D721Med (cell line): ENCODE measurements at regions not wholly inside any gene's neighbourhood (a gene's known extent, or its start where the extent isn't known, plus 50 kb on each side); places are given as distances from the start of the nearest gene placed in this dataset.
A peak's percentile ranks its signal among the peaks of the same experiment; 100 is the strongest.

Source experiments
- DNase-seq: peaks from one replicate; pipeline ENCODE4 v3.0.0; 2011; ENCODE audit warnings: low spot score; ENCODE audit not compliant: insufficient read length
- FAIRE-seq: peaks from 2 replicates; lab custom pipeline; 2011; peaks lifted over from hg19 to GRCh38; lab: Jason Lieb, UNC
- TF ChIP-seq, protein P1 (sequence below): IDR thresholded peaks from 2 replicates; pipeline ENCODE4 v1.5.1; 2012; ENCODE audit warnings: mild to moderate bottlenecking, control low read depth; ENCODE audit not compliant: insufficient read depth; ENCODE audit errors: missing control alignments

DNA sequence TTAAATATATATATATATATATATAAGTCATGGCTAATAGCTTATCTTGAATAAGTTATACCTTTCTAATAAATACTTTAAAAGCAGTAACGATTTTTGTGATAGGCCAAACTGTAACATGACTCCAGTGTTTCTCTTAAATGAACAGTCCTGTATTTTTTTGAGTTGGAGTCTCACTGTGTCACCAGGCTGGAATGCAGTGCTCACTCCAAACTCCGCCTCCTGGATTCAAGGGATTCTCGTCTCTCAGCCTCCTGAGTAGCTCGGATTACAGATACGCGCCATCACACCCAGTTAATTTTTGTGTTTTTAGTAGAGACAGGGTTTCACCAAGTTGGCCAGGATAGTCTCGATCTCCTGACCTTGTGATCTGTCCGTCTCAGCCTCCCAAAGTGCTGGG is 814.2 kb upstream of the SLITRK5 start:
- TF ChIP-seq, protein P1, sequence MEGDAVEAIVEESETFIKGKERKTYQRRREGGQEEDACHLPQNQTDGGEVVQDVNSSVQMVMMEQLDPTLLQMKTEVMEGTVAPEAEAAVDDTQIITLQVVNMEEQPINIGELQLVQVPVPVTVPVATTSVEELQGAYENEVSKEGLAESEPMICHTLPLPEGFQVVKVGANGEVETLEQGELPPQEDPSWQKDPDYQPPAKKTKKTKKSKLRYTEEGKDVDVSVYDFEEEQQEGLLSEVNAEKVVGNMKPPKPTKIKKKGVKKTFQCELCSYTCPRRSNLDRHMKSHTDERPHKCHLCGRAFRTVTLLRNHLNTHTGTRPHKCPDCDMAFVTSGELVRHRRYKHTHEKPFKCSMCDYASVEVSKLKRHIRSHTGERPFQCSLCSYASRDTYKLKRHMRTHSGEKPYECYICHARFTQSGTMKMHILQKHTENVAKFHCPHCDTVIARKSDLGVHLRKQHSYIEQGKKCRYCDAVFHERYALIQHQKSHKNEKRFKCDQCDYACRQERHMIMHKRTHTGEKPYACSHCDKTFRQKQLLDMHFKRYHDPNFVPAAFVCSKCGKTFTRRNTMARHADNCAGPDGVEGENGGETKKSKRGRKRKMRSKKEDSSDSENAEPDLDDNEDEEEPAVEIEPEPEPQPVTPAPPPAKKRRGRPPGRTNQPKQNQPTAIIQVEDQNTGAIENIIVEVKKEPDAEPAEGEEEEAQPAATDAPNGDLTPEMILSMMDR, result no peak
- no peak for DNase-seq
- FAIRE-seq, result no peak

DNA sequence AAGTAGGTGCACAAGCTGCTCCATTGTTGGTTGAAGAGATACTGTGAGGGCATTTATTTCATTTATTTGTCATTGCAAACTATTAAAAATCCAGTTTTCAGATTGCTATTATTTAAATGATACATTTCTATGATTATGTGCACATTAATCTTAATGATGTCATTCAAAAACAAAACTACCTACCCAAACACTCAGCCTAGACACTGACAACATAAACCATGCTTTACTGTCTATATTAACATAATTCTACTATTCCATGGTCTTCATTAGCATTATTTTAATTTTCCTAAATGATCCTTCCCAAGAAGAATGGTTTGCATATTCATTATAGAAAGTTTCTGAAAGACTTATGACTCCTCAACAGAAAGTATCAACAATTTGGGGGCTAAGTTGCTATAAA is 813.0 kb upstream of the SLITRK5 start:
- FAIRE-seq (peak; percentile 48), DNase-seq (no peak)
- TF ChIP-seq, protein P1, result no peak

DNA sequence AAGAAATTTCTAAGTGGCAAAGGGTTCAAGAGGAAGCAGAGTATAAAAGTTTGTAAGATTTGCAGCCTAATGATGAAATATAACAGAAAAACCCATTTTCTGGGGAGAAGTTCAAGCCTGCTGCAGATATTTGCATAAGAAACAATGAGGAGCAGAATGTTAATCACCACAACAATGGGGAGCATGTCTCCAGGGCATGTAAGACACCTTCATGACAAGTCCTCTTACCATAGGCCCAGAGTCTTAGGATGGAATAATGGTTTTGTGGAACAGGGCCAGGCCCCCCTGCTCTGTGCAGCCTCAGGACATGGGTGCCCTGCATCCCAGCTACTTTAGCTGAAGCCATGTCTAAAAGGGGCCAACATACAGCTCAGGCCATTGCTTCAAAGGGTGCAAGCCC is 809.0 kb upstream of the SLITRK5 start:
- DNase-seq, result no peak
- TF ChIP-seq, protein P1, result no peak
- no peak for FAIRE-seq

DNA sequence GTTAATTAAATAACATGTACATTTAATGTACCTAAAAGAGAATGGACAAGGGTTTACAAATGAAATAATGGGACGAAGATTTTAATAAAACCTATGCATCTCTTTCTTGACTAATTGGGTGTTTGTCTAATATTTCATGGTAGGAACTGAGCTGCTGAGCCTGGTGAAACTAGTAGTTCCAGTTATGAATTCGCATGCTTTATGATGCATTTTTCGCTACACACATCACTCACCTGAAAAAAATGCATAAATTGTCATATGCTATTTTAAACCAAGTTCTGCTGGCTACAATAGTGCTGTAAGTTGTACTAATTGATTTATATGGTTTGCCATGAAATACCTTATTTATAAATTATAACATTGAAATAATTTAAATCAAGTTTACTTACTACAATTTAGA is 806.8 kb upstream of the SLITRK5 start:
- TF ChIP-seq, protein P1, result no peak
- no peak for FAIRE-seq
- DNase-seq, result no peak

DNA sequence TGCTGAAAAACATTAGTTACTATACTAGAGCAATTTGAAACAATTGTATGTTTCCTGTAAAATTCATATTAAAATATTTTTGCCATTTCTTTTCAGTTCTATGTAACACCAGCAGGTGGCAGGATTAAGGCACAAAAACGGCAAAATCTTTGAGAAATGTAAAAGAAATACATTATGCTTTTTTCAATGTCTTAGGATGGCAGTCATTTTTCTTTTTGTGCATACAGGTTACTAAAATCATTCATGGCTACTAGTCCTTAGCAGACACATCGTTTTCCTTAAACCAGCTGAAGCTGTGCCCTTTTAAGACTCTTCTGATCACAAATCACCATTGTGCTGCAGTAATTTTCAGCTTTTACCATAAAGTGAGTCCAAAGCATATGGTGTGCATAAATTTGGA is 800.7 kb upstream of the SLITRK5 start:
- DNase-seq (no peak), FAIRE-seq (peak; percentile 73)
- TF ChIP-seq, protein P1, result peak; percentile 72

DNA sequence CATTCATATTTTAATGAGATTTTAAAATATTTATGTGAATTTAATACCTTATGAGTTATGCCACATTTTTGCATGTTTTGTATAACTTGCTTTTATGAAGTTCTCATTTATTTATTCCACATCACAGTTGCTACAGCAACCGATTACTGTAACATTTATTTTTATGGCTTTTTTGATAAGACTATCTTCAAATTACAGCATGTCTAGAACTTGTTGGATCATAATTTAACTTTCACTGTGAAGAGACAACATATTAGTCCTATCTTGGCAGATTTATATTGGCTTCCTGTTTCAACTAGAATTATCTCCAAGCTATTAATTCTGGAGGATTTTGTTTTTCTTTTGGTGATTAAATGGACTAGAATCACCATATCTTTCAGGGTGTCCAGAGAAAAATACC is 793.7 kb upstream of the SLITRK5 start:
- TF ChIP-seq, protein P1, result no peak
- FAIRE-seq (no peak), DNase-seq (no peak)

DNA sequence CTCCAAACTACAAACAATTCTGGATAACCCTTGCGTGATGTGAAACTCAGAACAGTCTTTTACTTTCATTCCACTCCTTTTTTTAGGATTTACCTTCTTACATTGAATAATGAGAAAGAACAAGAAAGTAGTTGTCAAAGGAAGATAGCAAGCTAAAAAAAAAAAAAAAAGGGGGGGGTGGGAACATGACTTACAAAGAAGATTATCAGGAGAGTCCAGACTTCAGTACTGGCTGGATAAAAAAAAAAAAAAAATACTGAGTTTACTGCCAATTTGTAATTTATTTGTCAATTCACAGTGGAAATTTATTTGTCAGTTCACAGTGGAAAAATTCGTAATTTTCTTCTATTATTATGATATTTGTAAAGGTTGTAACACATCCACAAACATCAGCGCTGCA is 792.4 kb upstream of the SLITRK5 start:
- DNase-seq (no peak), FAIRE-seq (no peak)
- TF ChIP-seq, protein P1, result no peak
